Glomerular endothelial cell (primary cell): ENCODE measurements at regions not wholly inside any gene's neighbourhood (a gene's known extent, or its start where the extent isn't known, plus 50 kb on each side); places are given as distances from the start of the nearest gene placed in this dataset.

Experiments
- DNase-seq: peaks from one replicate; pipeline ENCODE4 v3.0.0-alpha.2; 2011; ENCODE audit warnings: low read depth, low spot score; ENCODE audit errors: extremely low read depth

- DNase-seq = no peak
These were observed 267.7 kb downstream of the RASSF9 start for GRCh38 chr12:85568395-85569103.

GRCh38 chr12:85569261-85569660 is 266.9 kb downstream of the RASSF9 start:
- no peak for DNase-seq

- DNase-seq = no peak
These were observed 263.3 kb downstream of the RASSF9 start for GRCh38 chr12:85572956-85573355.

- no peak for DNase-seq
These were observed 262.5 kb downstream of the RASSF9 start for GRCh38 chr12:85573635-85574214.

GRCh38 chr12:85574291-85574690 is 261.9 kb downstream of the RASSF9 start:
- no peak for DNase-seq

- DNase-seq = peak; percentile 72
These were observed 260.8 kb downstream of the RASSF9 start for GRCh38 chr12:85575120-85576096.

- DNase-seq = peak; percentile 27
These were observed 255.5 kb downstream of the RASSF9 start for GRCh38 chr12:85580562-85581168.

- DNase-seq = no peak
These were observed 249.1 kb downstream of the RASSF9 start for GRCh38 chr12:85587158-85587557.

GRCh38 chr12:85588221-85588620 is 248.0 kb downstream of the RASSF9 start:
- DNase-seq = peak; percentile 22

GRCh38 chr12:85600841-85601240 is 235.4 kb downstream of the RASSF9 start:
- no peak for DNase-seq

- DNase-seq = no peak
These were observed 232.7 kb downstream of the RASSF9 start for GRCh38 chr12:85603556-85603955.

GRCh38 chr12:85606455-85606854 is 229.8 kb downstream of the RASSF9 start:
- DNase-seq = no peak

- no peak for DNase-seq
These were observed 226.4 kb downstream of the RASSF9 start for GRCh38 chr12:85609778-85610177.

- no peak for DNase-seq
These were observed 226.0 kb downstream of the RASSF9 start for GRCh38 chr12:85610194-85610593.

- no peak for DNase-seq
These were observed 220.0 kb downstream of the RASSF9 start for GRCh38 chr12:85616201-85616600.

- DNase-seq = no peak
These were observed 218.7 kb downstream of the RASSF9 start for GRCh38 chr12:85617307-85618091.

GRCh38 chr12:85621041-85621440 is 215.2 kb downstream of the RASSF9 start:
- DNase-seq = no peak

- DNase-seq = no peak
These were observed 212.4 kb downstream of the RASSF9 start for GRCh38 chr12:85623763-85624162.

GRCh38 chr12:85625467-85625866 is 210.7 kb downstream of the RASSF9 start:
- DNase-seq = no peak
